ENCODE measurements at regions not wholly inside any gene's neighbourhood (a gene's known extent, or its start where the extent isn't known, plus 50 kb on each side); places are given as distances from the start of the nearest gene placed in this dataset.
"Not testable (repeated sequence)": the region's sequence is repeated elsewhere in the genome, so short reads cannot be mapped to it uniquely, and the experiment has no call there.

GRCh38 chr9:78438780-78439179 lies 141.9 kb downstream of the PSAT1 start:
- DNase-seq, result no peak

GRCh38 chr9:78439190-78439865 lies 142.4 kb downstream of the PSAT1 start:
- DNase-seq, result peak; percentile 87

GRCh38 chr9:78439866-78440830 lies 143.2 kb downstream of the PSAT1 start:
- no peak for DNase-seq

GRCh38 chr9:78441396-78441795 lies 144.5 kb downstream of the PSAT1 start:
- DNase-seq, result no peak

GRCh38 chr9:78441822-78442431 lies 145.0 kb downstream of the PSAT1 start:
- no peak for DNase-seq

GRCh38 chr9:78442577-78442976 lies 145.7 kb downstream of the PSAT1 start:
- not testable (repeated sequence) for DNase-seq

- peak; percentile 26 for DNase-seq
Observed at GRCh38 chr9:78443946-78444345, 147.0 kb downstream of the PSAT1 start.

GRCh38 chr9:78448960-78449673 lies 152.2 kb downstream of the PSAT1 start:
- DNase-seq, result no peak

- no peak for DNase-seq
Observed at GRCh38 chr9:78453450-78453849, 156.5 kb downstream of the PSAT1 start.

GRCh38 chr9:78462611-78463010 lies 165.7 kb downstream of the PSAT1 start:
- peak; percentile 4 for DNase-seq

GRCh38 chr9:78463750-78464149 lies 166.8 kb downstream of the PSAT1 start:
- no peak for DNase-seq

GRCh38 chr9:78468231-78468630 lies 171.3 kb downstream of the PSAT1 start:
- no peak for DNase-seq

GRCh38 chr9:78468974-78469576 lies 172.2 kb downstream of the PSAT1 start:
- no peak for DNase-seq

GRCh38 chr9:78470216-78470615 lies 173.3 kb downstream of the PSAT1 start:
- DNase-seq, result peak; percentile 52

- peak; percentile 10 for DNase-seq
Observed at GRCh38 chr9:78470741-78471140, 173.8 kb downstream of the PSAT1 start.

GRCh38 chr9:78472111-78472510 lies 175.2 kb downstream of the PSAT1 start:
- no peak for DNase-seq

- DNase-seq, result no peak
Observed at GRCh38 chr9:78479441-78479840, 182.5 kb downstream of the PSAT1 start.

- DNase-seq, result no peak
Observed at GRCh38 chr9:78486661-78487060, 189.7 kb downstream of the PSAT1 start.

- peak; percentile 3 for DNase-seq
Observed at GRCh38 chr9:78490231-78490630, 193.3 kb downstream of the PSAT1 start.

- DNase-seq, result no peak
Observed at GRCh38 chr9:78491402-78491801, 194.5 kb downstream of the PSAT1 start.

GRCh38 chr9:78493166-78493742 lies 196.3 kb downstream of the PSAT1 start:
- no peak for DNase-seq

- DNase-seq, result no peak
Observed at GRCh38 chr9:78502566-78502965, 205.6 kb downstream of the PSAT1 start.

Measured in fibroblast of skin of right biceps (primary cell).